Fibroblast of skin of left quadriceps (primary cell): ENCODE measurements at regions not wholly inside any gene's neighbourhood (a gene's known extent, or its start where the extent isn't known, plus 50 kb on each side); places are given as distances from the start of the nearest gene placed in this dataset.

ENCODE experiments used
- DNase-seq, 2 experiments: peaks; one replicate each; pipeline ENCODE4 v3.0.0-alpha.2; 2013; ENCODE audit warnings: low read depth in 2 of 2

- DNase-seq = no peak
Measured at GRCh38 chr9:109945573-109945972, 165.6 kb downstream of the PALM2AKAP2 start.

DNA sequence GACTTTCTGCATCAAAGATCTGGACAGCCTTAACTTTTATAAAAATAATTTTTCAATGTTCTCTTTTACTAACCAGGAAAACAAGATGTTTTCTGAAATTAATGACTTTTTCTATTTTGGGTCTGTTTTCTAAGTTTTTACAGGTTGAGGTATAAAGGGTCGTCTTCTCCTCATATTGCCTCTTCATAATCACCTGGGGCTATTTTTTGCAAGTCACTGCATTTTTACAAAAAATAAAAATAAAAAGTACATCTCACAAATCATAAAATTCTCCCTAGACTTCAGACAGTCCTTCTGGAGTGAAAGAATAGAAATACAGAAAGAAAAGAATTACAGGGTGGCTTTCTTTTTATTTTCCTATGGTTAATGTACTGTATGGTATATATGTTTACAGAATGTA, 168.5 kb downstream of the PALM2AKAP2 start:
- DNase-seq = no peak

GRCh38 chr9:109950710-109951443, 170.9 kb downstream of the PALM2AKAP2 start:
- no peak for DNase-seq

DNA sequence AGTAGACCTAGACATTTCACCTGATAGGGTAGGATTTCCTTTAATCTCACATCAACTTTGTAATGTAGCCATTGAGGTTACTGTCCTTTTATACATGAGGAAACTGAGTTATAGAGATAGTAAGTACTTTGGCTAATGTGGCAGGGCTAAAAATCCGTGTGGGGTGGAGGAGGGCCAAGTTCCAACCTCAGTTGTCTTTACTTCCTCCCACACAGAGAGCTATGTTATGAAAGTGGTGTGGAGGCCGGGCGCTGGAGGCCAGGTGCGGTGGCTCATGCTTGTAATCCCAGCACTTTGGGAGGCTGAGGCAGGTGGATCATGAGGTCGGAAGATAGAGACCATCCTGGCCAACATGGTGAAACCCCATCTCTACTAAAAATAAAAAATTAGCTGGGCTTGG, 173.3 kb downstream of the PALM2AKAP2 start:
- no peak for DNase-seq

DNA sequence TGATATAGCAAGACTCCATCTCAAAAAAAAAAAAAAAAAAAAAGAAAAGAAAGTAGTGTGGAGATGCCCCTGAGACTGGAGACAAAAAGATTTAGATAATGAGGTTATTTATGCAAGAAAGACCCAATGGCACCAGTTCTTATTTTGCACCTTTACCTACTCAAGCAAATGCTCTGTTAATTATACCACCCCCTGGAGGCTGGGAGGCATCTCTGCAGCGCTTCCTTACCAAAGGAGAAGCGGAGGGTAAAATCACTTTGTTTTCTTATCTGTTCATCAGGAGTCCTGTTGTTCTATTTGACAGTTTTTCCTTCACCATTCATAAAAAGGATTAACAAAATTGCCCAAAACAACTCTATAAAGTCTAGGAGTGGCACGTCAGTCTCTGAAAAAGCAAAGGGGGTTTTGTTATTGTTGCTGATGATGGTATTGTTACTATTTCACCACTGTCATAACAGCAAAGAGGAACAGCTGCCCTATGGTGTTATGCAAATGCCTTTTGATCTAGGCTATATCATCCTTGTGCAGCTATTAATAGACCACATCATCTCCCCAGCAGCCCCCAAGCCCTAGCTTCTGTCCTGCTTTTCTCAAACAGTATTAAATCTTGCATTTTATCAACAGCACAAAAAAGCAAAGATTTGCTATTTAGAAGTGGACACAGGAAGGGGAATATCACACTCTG, 174.0 kb downstream of the PALM2AKAP2 start:
- no peak for DNase-seq

DNA sequence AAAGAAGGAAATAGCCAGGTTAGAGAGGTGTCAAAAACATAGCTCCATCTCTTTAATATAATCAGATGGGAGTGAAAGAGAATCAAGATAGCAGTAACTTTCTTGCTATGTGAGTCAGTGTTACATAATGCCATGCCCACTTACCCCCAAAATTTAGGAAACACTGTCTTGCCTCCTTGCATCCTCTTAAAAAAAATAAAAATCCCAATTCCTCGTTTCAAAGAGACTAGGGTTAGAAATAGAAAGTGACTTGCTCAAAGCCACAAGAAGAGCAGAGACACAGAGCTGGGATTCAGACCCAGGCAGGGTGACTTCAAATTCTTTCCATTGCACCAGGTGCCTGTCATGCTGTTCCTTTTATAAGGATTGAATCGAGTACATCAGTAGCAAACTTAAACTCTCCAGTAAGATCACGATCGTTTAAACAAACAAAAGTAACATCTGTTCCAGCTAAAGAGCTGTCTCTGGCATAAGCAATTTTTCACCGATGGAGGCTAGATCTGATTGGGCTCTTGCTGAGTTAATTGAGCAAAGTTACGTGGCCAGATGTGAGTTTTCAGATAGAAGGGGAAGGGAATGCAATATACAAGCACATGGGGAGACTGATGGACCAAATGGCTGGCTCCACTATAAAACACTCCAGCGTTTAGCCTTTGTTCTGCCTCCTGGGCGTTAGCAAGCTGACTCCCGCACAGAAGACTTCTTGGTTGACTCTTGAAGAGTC, 176.9 kb downstream of the PALM2AKAP2 start:
- no peak for DNase-seq

DNA sequence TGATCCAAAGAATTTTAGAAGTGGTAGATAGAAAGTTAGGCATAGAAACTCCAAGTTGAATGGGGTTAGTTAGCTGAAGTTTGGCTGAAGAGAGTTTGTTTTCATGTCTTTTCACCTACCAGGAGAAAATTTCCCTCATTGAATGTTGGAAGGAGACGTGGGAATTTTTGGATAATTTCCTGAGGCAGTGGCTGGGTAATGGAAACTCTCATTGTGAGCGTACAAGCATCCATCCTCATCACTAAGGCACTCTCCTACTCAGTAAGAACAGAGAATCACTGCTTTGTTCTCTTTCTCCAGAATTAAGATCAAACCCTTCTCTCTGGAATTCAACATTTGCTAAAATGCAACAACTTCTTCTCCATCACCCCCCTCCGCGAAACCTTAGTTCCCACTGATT, 179.7 kb downstream of the PALM2AKAP2 start:
- DNase-seq = no peak

- DNase-seq = no peak
Measured at GRCh38 chr9:109961626-109962025, 181.6 kb downstream of the PALM2AKAP2 start.

DNA sequence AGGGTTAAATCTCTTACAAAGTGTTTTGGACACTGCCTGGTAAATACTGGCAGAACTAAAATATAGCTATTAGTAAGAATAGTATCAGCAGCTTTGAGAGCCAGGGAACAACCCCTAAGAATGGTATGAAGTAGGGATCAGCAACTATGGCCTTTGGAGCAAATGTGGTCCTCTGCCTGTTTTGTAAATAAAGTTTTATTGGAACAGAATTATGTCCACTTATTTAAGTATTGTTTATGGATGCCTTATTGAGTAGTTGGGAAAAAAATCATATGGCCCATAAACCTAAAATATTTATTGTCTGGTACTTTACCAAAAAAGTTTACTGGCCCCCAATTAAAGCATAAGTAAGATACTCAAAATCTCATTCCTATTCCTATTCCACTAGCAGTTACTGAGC, 182.2 kb downstream of the PALM2AKAP2 start:
- DNase-seq = no peak

DNA sequence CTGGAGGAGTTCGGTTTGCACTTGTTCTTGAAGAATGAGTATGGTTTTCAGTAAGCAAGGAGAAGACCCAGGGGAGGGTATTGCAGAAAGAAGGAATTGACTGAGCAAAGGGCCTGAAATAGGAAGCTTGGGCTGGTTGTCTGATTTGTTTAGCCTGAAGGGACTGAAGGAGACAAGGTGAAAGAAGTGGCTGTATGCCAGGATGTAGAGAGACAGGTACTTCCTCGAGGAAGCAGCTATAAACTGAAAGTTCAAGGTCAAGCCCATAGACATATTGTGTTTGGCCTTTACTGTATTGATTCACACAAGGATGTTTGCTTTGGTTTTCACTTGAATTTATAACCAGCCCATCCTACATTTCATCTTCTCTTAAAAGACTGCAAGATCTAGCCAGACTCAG, 183.1 kb downstream of the PALM2AKAP2 start:
- no peak for DNase-seq

DNA sequence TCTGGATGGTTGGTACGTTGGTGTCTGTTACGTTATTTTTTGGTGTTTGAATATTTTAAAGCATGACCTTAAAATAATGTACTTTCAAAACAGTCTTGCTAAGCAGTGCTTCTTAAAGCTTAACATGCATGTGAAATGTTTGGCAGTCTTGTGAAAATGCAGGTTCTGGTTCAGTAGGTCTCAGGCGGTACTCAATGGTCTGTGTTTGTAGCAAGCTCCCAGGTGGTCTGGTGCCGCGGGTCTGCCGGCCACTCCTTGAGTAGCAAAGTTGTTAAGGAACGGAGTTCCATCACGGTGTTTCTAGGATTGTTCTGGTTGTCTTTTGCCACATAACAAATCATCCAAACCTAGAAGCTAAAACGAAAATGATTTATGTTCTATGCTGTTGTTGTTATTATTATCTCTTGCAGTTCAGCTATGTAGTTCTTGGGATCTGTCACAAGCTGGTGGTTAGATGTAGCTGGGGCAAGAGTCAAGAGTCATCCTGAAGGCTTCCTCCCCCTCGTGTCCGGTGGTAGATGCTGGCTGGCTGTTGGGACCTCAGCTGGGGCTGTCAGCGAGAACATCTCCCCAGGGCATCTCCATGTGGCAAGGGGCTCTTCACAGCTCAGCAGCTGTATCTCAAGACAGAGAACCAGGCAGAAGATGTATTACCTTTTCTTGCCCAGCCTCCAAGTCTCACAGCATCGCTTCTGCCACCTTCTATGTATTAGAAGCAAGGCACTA, 186.8 kb downstream of the PALM2AKAP2 start:
- no peak for DNase-seq

GRCh38 chr9:109967651-109968642, 187.9 kb downstream of the PALM2AKAP2 start:
- no peak for DNase-seq

DNA sequence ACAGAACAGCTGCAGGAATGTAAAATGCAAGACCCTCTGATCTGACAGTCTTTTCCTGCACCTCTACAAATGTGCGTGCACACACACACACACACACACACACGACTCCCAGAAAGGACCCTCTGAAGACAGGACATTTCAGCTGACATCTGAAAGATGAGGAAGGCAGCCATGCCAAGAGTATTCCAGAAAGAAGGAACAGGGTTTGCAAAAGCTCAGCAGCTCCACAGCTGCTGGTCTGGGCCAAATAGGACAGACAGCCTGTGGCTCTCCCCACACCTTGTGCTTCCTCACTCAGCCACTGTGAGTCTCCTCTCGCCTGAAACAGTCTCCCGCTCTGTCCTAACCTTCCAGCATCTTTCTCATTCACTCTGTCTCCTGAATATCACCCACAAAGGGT, 189.0 kb downstream of the PALM2AKAP2 start:
- no peak for DNase-seq

- DNase-seq = no peak
Measured at GRCh38 chr9:109969573-109970237, 189.7 kb downstream of the PALM2AKAP2 start.

GRCh38 chr9:109971226-109971625, 191.2 kb downstream of the PALM2AKAP2 start:
- DNase-seq = no peak

DNA sequence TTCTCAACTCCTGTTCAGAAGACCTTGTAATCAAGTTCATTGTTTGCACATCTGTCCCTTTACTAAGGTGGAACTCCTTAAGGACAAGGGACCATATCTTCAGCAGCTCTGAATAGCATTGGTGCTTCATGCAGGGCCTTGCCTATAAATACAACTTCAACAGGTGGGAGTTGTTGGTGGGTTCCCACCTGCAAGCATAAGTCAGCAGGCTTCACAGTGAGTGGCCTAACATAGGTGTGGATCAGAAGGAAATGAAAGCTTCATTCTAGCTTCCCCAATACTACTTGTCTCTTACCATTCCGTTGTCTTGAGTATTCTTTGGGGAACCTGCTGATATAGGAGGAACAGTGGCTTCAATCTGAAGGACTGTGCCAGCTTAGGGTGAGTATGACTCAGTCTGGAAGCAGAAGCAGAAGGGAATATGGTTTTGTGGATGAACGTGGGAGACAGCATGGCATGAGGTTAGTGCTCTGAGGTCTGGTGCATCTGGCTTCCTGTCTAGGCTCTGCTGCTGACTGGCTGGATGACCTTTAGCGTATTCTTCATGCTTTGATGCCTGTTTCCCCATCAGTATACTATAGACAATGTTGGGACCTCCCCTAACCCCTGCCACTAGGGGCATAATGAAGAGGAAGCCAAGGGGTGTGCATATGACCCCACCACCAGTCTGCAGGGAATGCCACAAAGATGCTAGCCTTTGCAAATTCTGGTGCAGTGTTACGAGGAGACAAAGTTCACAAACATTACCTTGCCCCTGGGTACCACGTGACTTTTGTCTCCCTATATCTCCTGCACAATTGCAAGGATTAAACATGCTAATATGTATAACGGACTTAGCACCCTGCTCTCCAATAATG, 192.3 kb downstream of the PALM2AKAP2 start:
- no peak for DNase-seq

DNA sequence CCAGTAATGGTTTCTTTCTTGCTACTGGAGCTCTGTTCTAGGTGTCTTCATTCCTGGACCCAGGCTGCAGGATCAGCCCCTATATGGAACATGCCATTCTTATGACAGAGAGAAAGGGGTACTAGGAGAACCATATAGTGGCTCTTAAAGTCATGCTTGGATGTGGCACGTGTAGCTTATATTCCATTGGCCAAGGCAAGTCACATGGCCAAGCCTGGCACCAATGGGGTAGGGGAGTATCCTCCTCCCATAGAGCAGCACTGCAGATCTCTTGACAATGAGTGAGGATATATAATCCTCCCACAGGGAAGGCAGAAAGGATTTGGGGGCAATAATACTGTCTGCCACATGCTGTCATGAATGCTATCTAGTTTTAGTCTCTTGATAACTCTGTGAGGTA, 193.3 kb downstream of the PALM2AKAP2 start:
- no peak for DNase-seq

- no peak for DNase-seq
Measured at GRCh38 chr9:109974143-109974917, 194.3 kb downstream of the PALM2AKAP2 start.

DNA sequence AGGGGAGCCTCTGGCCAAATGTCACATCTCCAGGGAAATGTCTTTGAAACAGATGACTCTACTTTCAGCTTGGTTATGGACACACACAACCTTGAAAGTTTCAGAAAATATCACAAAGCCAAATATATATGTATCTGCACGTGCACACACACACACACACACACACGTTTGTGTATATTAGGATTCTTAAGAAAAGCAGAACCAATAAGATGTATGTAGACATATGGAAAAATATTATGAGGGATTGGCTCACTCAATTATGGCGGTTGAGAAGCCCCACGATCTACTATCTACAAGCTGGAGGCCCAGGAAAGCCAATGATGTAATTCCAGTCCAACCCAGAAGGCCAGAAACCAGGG, 194.9 kb downstream of the PALM2AKAP2 start:
- no peak for DNase-seq
